Right kidney (tissue), 1 donor: ENCODE measurements at regions not wholly inside any gene's neighbourhood (a gene's known extent, or its start where the extent isn't known, plus 50 kb on each side); places are given as distances from the start of the nearest gene placed in this dataset.
"Not testable (repeated sequence)": the region's sequence is repeated elsewhere in the genome, so short reads cannot be mapped to it uniquely, and the experiment has no call there.

ENCODE experiments used
- DNase-seq: peaks from one replicate; pipeline ENCODE4 v3.0.0-alpha.2; 2016

DNA sequence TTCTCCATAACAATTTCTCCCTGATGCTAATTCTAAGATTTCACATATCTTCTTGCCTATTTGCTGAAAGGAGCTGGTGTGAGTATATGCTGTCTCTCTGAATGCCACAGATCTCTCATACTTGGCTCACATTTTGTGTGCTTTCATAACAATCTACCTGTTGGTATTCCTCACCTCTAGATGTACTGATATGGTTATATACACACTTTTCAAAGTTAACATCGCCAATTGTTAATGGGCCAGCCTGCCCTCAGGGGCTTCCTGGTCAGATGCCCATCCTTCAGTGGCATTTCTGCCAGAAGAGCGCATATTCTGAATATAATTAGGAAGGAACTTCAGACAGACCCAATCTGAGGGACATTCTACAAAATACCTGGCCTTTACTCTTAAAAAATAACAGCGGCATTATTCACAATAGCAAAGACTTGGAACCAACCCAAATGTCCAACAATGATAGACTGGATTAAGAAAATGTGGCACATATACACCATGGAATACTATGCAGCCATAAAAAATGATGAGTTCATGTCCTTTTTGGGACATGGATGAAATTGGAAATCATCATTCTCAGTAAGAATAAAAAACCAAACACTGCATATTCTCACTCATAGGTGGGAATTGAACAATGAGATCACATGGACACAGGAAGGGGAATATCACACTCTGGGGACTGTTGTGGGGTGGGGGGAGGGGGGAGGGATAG lies 123.9 kb upstream of the FAT1 start:
- not testable (repeated sequence) for DNase-seq

DNA sequence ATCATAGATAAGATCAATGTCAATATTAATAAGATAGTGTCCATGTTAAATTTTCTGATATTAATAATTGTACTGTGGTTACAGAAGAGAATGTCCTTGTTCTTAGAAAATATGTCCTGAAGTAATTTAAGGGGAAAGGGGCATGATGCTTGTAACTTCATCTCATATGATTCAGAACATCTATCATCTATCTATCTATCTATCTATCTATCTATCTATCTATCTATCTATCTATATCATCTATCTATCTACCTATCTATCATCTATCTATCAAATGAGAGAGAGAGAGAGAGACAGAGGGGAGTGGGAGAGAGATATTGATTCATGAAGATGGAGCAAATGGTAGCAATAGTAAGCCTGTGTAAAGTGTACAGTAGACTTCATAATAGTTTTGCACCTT lies 124.8 kb upstream of the FAT1 start:
- DNase-seq, result no peak

GRCh38 chr4:186851291-186852072 lies 127.8 kb upstream of the FAT1 start:
- DNase-seq, result no peak

GRCh38 chr4:186852073-186852420 lies 128.4 kb upstream of the FAT1 start:
- no peak for DNase-seq

DNA sequence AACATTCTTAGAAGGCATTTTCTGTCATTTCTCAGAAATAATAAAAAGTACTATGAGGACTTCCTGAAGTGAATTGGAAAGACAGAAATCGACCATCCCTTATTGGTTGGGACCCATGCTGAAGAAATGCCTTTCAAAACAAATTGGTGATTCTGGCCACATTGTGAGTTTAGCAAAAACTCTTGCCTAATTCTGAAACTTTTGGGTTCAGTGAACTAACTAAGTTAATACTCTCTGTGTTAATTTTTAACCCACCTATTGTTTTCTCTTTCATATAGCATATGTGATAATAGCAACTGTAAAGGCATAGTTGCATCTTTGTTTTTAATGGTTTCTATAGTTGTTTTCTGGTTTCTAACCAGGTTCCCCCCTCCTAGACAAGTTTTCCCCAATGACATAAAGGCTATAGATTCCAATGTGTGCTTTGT lies 129.3 kb upstream of the FAT1 start:
- DNase-seq, result no peak

DNA sequence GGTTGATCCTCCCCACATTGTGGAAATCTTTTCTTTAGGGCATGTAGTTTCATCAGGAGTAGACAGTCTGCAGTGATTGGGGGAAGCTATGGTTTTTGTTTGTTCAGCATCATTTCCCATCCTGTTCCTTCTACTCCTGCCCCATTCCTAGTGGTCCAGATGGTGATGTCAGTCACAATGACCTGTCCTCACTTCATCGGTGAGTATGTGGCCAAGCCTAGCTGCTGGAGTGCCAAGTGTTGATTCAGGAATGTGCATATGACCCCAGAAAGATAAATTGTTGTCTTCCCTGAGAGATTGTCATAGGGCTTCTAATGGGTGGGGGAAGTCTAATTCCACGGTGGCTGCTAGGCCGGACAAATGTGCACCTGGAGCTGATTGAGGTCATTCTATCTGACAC lies 130.6 kb upstream of the FAT1 start:
- no peak for DNase-seq

DNA sequence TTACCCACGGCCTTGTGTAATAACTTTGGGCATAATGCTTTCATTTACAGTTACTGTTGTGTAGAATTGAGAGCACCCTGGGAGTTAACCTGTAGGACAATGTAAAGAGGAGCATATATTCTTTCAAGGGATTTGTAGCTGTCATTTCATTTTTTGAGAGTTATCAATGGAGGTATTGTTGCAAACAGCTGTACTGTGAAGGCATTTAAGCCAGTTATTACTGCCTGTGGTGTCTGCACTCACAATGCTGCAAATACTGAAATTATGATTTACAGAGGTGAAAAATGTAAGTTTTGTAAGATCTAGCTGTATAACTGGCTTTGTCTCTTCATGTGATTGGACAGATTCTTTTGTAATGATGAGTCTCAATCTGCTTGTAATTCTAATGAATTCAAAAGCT lies 131.5 kb upstream of the FAT1 start:
- DNase-seq, result no peak

- DNase-seq, result no peak
Observed at GRCh38 chr4:186857793-186858192, 134.1 kb upstream of the FAT1 start.

DNA sequence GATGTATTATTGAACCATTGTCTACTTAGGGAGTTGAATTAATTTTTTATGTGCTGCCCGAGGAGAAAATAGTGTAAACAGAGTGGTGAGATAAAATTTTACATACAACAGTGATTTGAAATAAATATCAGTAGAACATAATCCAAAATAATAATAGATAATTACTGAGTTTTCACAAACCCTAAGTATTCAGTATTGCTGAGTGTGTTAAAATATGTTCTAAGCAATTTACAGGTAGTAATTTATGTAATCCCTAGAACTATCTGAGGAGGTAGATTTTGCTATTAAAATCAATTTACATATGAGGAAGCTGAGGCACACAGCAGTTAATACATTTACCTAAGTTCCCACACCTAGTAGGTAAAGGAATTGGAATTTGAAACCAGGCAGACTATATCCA lies 134.7 kb upstream of the FAT1 start:
- no peak for DNase-seq

GRCh38 chr4:186859420-186859819 lies 135.8 kb upstream of the FAT1 start:
- DNase-seq, result no peak

GRCh38 chr4:186861317-186861716 lies 137.7 kb upstream of the FAT1 start:
- no peak for DNase-seq

GRCh38 chr4:186871856-186872255 lies 148.2 kb upstream of the FAT1 start:
- DNase-seq, result no peak

DNA sequence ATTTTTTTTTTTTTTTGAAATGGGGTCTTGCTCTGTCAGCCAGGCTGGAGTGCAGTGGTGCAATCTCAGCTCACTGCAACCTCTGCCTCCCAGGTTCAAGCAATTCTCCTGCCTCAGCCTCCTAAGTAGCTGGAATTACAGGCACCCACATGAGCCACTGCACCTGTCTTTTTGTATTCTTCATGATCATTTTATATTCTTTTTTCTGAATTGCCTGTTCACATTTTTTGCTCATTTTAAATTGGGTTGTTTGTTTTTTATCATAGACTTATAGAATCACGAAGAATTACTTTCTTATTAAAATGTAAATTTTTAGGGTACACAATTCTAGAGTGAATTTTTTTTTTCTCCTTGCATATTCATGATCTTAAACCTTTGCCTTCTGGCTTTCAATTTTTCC lies 149.4 kb upstream of the FAT1 start:
- DNase-seq, result not testable (repeated sequence)

GRCh38 chr4:186875476-186875875 lies 151.8 kb upstream of the FAT1 start:
- DNase-seq, result no peak

DNA sequence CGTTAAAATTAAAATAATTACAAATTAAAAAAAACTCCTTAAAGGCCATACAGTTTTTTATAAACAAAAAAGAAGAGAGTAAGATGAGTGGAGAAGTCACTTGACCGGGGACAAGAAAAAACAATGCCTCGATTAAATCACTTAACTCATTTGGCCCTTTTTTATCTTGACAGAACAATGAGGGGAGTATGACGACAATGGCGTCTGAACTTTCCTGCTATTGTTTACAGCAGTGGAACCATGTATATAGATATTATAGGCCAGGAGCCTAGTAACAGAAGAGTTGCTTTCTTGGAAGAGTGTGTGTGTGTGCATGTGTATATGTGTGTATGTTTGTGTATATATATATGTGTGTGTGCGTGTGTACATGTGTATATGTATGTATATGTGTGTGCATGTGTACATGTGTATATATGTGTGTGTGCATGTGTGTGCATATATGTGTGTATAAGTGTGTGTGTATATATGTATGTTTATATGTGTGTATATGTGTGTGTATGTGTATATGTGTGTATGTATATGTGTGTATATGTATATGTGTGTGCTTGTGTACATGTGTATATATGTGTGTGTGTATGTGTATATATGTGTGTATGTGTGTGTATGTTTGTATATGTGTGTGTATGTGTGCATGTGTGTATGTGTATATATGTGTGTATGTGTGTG lies 153.4 kb upstream of the FAT1 start:
- no peak for DNase-seq

DNA sequence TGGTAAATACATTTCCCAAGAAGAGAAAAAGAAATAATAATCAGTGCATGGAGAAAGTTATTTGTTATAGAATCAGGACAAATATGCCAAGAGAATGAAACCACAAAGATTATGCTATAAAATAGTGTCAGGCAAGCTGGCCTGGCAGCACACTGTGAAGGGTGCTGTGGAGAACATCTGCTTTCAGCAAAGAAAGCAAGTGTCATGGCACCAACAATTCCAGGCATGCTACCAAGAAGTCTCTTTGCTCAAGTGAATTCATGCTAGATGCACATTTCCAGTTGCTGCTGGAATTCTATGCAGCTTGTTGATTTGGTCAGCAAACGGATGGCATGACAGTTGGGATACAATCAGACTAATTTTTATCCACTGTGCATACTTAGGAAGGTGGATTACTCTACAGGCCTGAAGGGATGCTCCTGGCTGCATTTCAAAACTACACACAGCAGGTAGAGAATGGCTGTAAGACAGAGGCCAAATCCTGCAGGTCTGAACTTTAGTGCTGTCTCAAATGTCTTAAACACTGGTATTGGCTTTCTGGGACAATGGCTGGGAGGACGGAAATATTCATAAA lies 154.6 kb upstream of the FAT1 start:
- DNase-seq, result no peak

- no peak for DNase-seq
Observed at GRCh38 chr4:186881521-186882220, 158.0 kb upstream of the FAT1 start.

GRCh38 chr4:186882293-186882692 lies 158.6 kb upstream of the FAT1 start:
- no peak for DNase-seq

- DNase-seq, result peak; percentile 27
Observed at GRCh38 chr4:186885289-186885688, 161.6 kb upstream of the FAT1 start.

DNA sequence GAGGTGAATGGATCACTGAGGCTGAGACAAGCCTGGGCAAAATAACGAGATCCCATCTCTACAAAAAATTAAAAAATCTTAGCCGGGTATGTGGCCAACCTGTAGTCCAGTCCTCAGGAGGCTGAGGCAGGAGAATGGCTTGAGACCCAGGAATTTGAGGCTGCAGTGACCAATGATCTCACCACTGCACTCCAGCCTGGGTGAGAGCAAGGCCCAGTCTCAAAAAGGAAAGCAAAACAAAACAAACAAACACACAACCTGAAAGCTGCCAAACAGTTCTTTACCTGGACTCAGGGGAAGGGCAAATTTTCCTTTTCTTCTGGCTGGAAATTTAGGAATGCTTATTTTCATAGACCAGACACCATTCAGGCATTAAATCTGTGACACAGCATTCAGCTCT lies 163.1 kb upstream of the FAT1 start:
- peak; percentile 22 for DNase-seq

DNA sequence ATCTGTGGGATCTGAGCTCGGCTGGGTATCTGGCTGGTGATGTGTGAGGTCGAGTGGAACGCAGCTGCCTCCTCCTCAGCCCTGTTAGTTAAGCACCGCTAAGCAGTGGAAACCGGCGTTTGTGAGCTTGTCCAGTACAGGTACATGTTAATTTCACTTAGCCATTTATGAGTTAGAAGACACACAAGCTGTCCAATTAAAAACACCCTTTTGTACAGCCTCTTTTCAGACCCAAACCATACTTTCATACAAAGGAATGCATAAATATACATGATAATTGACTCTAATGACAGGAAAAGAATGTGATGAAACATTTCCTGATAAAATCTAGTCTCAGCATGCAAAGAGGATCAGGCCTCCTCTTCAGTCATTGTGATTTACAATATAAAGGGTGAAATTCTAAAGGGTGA lies 163.6 kb upstream of the FAT1 start:
- DNase-seq, result peak; percentile 37

DNA sequence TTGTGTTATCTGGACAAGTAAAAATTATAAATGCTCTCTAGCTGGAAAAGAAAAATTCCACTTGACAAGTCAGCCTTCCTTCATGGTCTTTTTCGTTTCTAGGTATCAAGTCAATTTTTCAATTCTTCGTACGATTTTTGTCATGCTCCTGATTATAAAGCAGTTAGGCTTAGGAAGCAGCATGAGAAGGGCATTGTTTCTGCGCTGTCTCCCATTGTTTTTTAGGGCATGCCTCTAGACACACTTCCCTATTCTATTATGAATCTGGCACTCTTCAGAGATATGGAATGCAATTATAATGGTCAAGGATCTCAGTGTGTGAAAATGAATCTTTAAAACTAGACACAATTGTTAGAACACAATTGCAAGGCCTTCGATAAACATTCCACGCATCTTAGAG lies 164.1 kb upstream of the FAT1 start:
- DNase-seq, result no peak
